ENCODE measurements at regions not wholly inside any gene's neighbourhood (a gene's known extent, or its start where the extent isn't known, plus 50 kb on each side); places are given as distances from the start of the nearest gene placed in this dataset.
A peak's percentile ranks its signal among the peaks of the same experiment; 100 is the strongest.

- ATAC-seq: no peak
- DNase-seq (ENCODE audit: missing footprints): no peak
- intact Hi-C loops (cut with DNase I): no loop called here
Measured at GRCh38 chr9:90105773-90106172, 501.0 kb downstream of the GADD45G start.

DNA sequence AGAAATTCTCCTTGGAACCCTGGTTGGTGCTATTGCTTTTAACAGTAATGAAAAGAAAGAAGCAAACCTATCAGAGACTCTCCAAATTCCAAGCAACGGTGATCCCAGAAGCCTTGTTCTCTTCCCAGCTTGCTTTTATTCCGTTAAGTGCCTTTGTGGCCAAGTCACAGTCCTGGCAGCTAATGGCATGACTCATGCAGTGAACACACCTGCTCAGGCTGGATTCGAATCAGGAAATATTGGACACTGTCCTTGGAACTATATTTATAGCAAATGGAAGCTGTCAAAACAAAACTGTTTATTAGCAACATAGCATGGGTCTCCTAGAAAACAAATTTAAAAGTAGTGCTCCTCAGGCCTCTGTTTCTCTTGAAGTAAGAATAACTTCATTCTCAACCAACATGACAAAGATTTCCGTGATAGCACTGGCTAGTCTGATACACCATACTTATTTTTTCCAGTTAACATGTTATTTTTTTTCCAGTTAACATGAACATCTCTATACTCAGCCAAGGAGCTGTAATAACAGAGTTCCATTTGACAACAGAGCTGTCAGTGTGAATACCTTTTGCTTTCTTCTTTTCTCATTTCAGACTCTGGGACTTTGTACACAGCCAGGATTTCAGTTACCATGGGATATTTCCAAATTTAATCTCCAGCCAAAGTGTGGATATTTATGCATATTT lies 502.4 kb downstream of the GADD45G start:
- peak; percentile 88 for ATAC-seq
- DNase-seq (ENCODE audit: missing footprints): no peak
- intact Hi-C loops (cut with DNase I): no loop called here

- DNase-seq (ENCODE audit: missing footprints) (no peak), ATAC-seq (peak; percentile 56)
- intact Hi-C loops (cut with DNase I): no loop called here
Measured at GRCh38 chr9:90107726-90108655, 503.2 kb downstream of the GADD45G start.

GRCh38 chr9:90112788-90113187 lies 508.0 kb downstream of the GADD45G start:
- DNase-seq (ENCODE audit: missing footprints): no peak
- intact Hi-C loops (cut with DNase I): no loop called here
- no peak for ATAC-seq

GRCh38 chr9:90114641-90115425 lies 510.0 kb downstream of the GADD45G start:
- intact Hi-C loops (cut with DNase I): no loop called here
- ATAC-seq: no peak
- no peak for DNase-seq (ENCODE audit: missing footprints)

DNA sequence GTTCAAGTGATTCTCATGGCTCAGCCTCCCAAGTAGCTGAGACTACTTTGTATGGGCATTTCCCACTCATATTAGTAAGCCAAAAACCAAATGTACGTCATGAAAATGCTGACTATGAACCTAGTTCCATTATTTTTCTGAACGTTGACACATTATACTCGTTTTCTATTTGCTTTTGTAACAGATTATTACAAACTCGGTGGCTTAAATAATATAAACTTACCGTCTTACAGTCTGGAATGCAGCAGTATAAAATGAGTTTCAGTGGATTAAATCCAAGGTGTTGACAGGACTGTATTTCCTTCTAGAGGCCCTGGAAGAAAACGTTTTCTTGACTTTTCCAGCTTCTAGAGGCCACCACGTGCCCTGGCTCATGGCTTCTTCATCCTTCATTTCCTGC lies 517.0 kb downstream of the GADD45G start:
- ATAC-seq (no peak), DNase-seq (ENCODE audit: missing footprints) (no peak)
- intact Hi-C loops (cut with DNase I): no loop called here

DNA sequence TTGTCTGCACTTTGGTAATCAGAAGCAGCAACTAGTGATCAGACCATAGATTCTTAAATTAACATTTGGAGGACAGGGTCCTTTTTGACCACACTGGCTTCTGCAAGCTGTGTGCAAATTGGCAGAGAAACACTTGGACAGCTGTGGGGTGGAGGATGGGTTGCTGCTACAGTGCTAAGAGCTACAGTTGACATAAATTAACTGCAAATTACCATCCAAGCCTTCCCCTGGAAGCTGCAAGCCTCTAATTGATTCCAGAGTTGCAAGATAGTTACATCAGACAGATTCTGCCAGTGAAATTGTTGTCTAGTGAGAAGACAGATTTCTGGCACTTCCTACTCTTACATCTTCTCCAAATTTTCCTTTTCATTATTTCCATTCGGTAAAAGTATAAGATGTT lies 517.7 kb downstream of the DIRAS2 start:
- no peak for ATAC-seq
- no peak for DNase-seq (ENCODE audit: missing footprints)
- intact Hi-C loops (cut with DNase I): loop anchor here (5.0 kb wide), 1 partner anchor 747 kb away; no protein-coding TSS in a partner anchor

DNA sequence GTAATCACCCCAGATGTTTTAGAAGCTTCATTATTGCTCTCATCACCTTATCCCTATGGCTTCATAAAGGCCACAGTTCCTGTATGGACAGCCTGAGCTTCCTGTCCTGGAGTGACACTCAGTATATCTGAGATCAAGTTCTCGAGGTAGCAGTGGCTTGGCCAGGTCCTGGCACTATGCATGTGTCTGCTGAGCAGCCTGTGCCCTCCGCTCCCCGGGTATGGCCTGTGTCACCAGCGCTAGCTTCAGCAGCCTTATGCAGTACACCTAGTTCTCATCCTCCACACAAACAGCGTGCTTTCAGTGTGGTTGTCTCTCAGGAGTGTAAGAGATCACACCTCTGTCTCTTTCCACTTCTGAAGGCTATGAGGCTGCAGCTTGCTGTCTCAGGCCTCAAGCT lies 514.7 kb downstream of the DIRAS2 start:
- DNase-seq (ENCODE audit: missing footprints) (peak; percentile 67), ATAC-seq (peak; percentile 94)
- intact Hi-C loops (cut with DNase I): loop anchor here (5.0 kb wide), 1 partner anchor 744 kb away; no protein-coding TSS in a partner anchor

GRCh38 chr9:90128587-90129190 lies 513.9 kb downstream of the DIRAS2 start:
- DNase-seq (ENCODE audit: missing footprints) (no peak), ATAC-seq (peak; percentile 59)
- intact Hi-C loops (cut with DNase I): loop anchor here (5.0 kb wide), 1 partner anchor 744 kb away; no protein-coding TSS in a partner anchor

- DNase-seq (ENCODE audit: missing footprints) (no peak), ATAC-seq (no peak)
- intact Hi-C loops (cut with DNase I): loop anchor here (5.0 kb wide), 1 partner anchor 743 kb away; no protein-coding TSS in a partner anchor
Measured at GRCh38 chr9:90129446-90129845, 513.2 kb downstream of the DIRAS2 start.

- intact Hi-C loops (cut with DNase I): no loop called here
- ATAC-seq: no peak
- DNase-seq (ENCODE audit: missing footprints): no peak
Measured at GRCh38 chr9:90131568-90131967, 511.1 kb downstream of the DIRAS2 start.

DNA sequence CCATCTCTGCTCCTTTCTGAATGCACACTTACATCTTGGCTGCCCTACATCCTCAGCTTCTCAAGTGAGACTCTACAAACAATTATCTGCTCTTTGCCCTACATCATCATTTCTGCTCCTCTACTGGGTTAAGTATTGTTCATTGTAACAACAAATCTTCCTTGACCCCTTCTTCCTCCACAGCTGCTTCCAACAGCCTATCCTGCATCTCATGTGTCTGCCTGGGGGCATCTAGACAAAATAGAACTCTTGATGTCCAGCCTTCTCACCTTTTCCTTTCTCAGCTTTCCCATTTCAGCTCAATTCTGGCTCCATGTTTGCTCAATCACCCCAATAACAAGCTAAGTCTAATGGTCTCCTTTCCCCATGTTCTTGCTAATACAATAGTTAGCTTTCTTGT lies 509.8 kb downstream of the DIRAS2 start:
- DNase-seq (ENCODE audit: missing footprints) (no peak), ATAC-seq (no peak)
- intact Hi-C loops (cut with DNase I): no loop called here

DNA sequence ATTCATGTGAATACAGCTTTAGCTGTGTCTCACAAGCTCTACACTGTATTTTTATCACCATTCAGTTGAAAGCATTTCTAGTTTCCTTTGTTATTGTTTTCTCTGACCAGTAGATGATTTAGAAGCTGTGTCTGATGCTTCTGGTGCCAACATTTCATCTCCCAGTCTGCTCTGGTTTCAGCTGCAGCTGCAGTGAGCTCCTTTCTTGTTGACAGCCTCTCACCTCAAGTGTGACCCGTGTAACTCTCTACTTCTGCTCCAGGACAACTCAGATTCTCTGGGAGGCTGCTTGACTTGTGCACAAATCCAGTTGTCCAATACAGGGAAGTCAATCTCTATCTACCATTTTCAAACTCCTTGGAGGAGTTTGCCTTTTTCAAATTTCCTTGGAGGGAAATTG lies 504.8 kb downstream of the DIRAS2 start:
- ATAC-seq (no peak), DNase-seq (ENCODE audit: missing footprints) (no peak)
- intact Hi-C loops (cut with DNase I): no loop called here

GRCh38 chr9:90140131-90140818 lies 502.3 kb downstream of the DIRAS2 start:
- no peak for DNase-seq (ENCODE audit: missing footprints)
- no peak for ATAC-seq
- intact Hi-C loops (cut with DNase I): loop anchor here (2.0 to 10.0 kb wide), 2 partner anchors 85 to 731 kb away; no protein-coding TSS in a partner anchor

- intact Hi-C loops (cut with DNase I): loop anchor here (2.0 to 10.0 kb wide), 2 partner anchors 83 to 729 kb away; no protein-coding TSS in a partner anchor
- DNase-seq (ENCODE audit: missing footprints) (no peak), ATAC-seq (no peak)
Measured at GRCh38 chr9:90141723-90142122, 500.9 kb downstream of the DIRAS2 start.

- no peak for DNase-seq (ENCODE audit: missing footprints)
- intact Hi-C loops (cut with DNase I): loop anchor here (10.0 kb wide), 1 partner anchor 82 kb away; no protein-coding TSS in a partner anchor
Measured at GRCh38 chr9:90142580-90142979, 500.0 kb downstream of the DIRAS2 start.

GRCh38 chr9:90147426-90147825 lies 495.2 kb downstream of the DIRAS2 start:
- intact Hi-C loops (cut with DNase I): loop anchor here (10.0 kb wide), 1 partner anchor 77 kb away; no protein-coding TSS in a partner anchor
- DNase-seq (ENCODE audit: missing footprints) (no peak), ATAC-seq (no peak)

More at GRCh38 chr9:90142580-90142979, 500.0 kb downstream of the DIRAS2 start:
- ATAC-seq: no peak

GRCh38 chr9:90156318-90156717 lies 486.3 kb downstream of the DIRAS2 start:
- intact Hi-C loops (cut with DNase I): no loop called here
- ATAC-seq: no peak

More at GRCh38 chr9:90156318-90156717, 486.3 kb downstream of the DIRAS2 start:
- DNase-seq (ENCODE audit: missing footprints): no peak
